Activated CD4-positive, alpha-beta memory T cell treated with anti-CD3 and anti-CD28 coated beads for 36 hours (primary cell): ENCODE measurements at regions not wholly inside any gene's neighbourhood (a gene's known extent, or its start where the extent isn't known, plus 50 kb on each side); places are given as distances from the start of the nearest gene placed in this dataset.
A peak's percentile ranks its signal among the peaks of the same experiment; 100 is the strongest.
"Not testable (repeated sequence)": the region's sequence is repeated elsewhere in the genome, so short reads cannot be mapped to it uniquely, and the experiment has no call there.

ENCODE experiments used
- CTCF ChIA-PET: fragments of 350-600 bp; sonication (Branson Sonifier 250); formaldehyde crosslinking; loops from one replicate; lab custom pipeline; 2021; ENCODE audit warnings: antibody characterized with exemption, inconsistent platforms; lab: Charles Lee
- POLR2A ChIA-PET: fragments of 350-600 bp; sonication (Branson Sonifier 250); formaldehyde crosslinking; loops from one replicate; lab custom pipeline; 2021; ENCODE audit warnings: antibody characterized with exemption; lab: Charles Lee
- DNase-seq: peaks from one replicate; pipeline ENCODE4 v3.0.0-alpha.2; 2020
- H3K27ac Mint-ChIP-seq: one replicate; pipeline ENCODE4 v1.8.0; 2021; ENCODE audit warnings: mixed read lengths
- H3K27me3 Mint-ChIP-seq: one replicate; pipeline ENCODE4 v1.8.0; 2021; ENCODE audit warnings: mixed read lengths
- H3K36me3 Mint-ChIP-seq: one replicate; pipeline ENCODE4 v1.8.0; 2021; ENCODE audit warnings: mixed read lengths
- H3K4me1 Mint-ChIP-seq: one replicate; pipeline ENCODE4 v1.8.0; 2021; ENCODE audit warnings: low read depth, mixed read lengths
- H3K4me3 Mint-ChIP-seq: one replicate; pipeline ENCODE4 v1.8.0; 2021; ENCODE audit warnings: mild to moderate bottlenecking, mixed read lengths
- H3K9me3 Mint-ChIP-seq: one replicate; pipeline ENCODE4 v1.8.0; 2021; ENCODE audit warnings: mixed read lengths
- intact Hi-C: fragments of 100-400 bp; cut with micrococcal nuclease; formaldehyde crosslinking; loops from one replicate; pipeline ENCODE4 v1.15.1; 2023

DNA sequence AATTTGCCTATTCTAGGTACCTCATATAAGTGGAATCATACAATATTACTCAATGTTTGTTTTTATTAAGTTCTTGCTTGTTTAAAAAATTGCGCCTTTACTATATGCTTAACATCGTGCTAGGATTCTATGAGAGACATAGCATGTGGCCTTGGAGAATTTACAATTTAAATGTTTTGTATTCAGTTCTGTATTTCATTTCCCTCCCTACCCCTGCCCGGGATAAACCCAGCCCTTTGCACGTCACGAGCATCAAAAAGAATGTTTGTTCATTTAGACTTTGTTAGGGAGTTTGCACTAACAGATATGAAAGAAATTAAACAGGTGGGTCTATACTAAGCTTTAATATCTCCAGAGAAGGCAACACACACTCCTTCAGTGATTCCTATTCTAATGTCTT is 75.7 kb downstream of the C18orf54 start:
- no peak overlapping the region for H3K27ac Mint-ChIP-seq
- peaks cover 3% of the 10 kb centered on the region for H3K27me3 Mint-ChIP-seq
- H3K36me3 Mint-ChIP-seq, result no peaks in the 10 kb centered on the region
- ChIA-PET POLR2A (no interaction called here), CTCF (no interaction called here)
- no peaks in the 10 kb centered on the region for H3K9me3 Mint-ChIP-seq
- no peak overlapping the region for H3K4me3 Mint-ChIP-seq
- intact Hi-C loops, result no loop called here
- DNase-seq, result no peak
- no peaks in the 10 kb centered on the region for H3K4me1 Mint-ChIP-seq

- ChIA-PET POLR2A (no interaction called here), CTCF (no interaction called here)
- no peak for DNase-seq
- no peaks in the 10 kb centered on the region for H3K9me3 Mint-ChIP-seq
- no peak overlapping the region for H3K27ac Mint-ChIP-seq
- no peak overlapping the region for H3K4me3 Mint-ChIP-seq
- H3K36me3 Mint-ChIP-seq, result no peaks in the 10 kb centered on the region
- H3K27me3 Mint-ChIP-seq, result peaks cover 7% of the 10 kb centered on the region
- no peaks in the 10 kb centered on the region for H3K4me1 Mint-ChIP-seq
- intact Hi-C loops, result no loop called here
Observed at GRCh38 chr18:54433857-54434256, 76.2 kb downstream of the C18orf54 start.

DNA sequence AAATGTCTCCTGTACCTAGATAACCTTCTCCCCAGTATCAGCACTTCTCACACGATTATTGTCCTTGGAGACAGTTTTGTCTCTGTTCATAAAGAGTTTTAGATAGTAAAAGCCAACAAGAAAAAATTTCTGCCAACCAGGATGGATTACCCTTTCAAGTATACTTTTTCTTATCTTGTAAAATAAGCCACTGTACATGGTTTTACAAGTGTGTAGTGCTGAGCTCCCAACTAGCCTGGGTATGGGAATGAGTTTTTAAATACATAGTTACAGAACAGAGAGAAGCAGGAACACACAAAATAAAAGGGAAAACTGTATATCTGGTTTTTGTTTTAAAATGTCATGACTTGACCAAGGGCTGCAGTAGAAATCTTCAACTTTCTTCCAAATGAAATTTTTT is 76.7 kb downstream of the C18orf54 start:
- Mint-ChIP-seq H3K36me3 (no peaks in the 10 kb centered on the region), H3K27ac (no peak overlapping the region), H3K9me3 (no peaks in the 10 kb centered on the region), H3K27me3 (peaks cover 9% of the 10 kb centered on the region), H3K4me3 (no peak overlapping the region), H3K4me1 (no peaks in the 10 kb centered on the region)
- CTCF ChIA-PET, result no interaction called here
- intact Hi-C loops, result no loop called here
- POLR2A ChIA-PET, result no interaction called here
- no peak for DNase-seq

GRCh38 chr18:54436501-54436900 is 78.8 kb downstream of the C18orf54 start:
- intact Hi-C loops, result no loop called here
- no peak overlapping the region for H3K27ac Mint-ChIP-seq
- no peaks in the 10 kb centered on the region for H3K36me3 Mint-ChIP-seq
- H3K9me3 Mint-ChIP-seq, result no peaks in the 10 kb centered on the region
- POLR2A ChIA-PET, result interaction anchor here (0.6 kb wide), 1 partner anchor 348 kb away, joined by 3 read pairs; no protein-coding TSS in a partner anchor
- CTCF ChIA-PET, result interaction anchor here (1.4 kb wide), 1 partner anchor 234 kb away, joined by 3 read pairs; no protein-coding TSS in a partner anchor
- DNase-seq, result no peak
- peaks cover 15% of the 10 kb centered on the region for H3K27me3 Mint-ChIP-seq
- no peaks in the 10 kb centered on the region for H3K4me1 Mint-ChIP-seq
- H3K4me3 Mint-ChIP-seq, result no peak overlapping the region

GRCh38 chr18:54440292-54440691 is 82.6 kb downstream of the C18orf54 start:
- intact Hi-C loops, result no loop called here

GRCh38 chr18:54444319-54444914 is 86.7 kb downstream of the C18orf54 start:
- H3K27me3 Mint-ChIP-seq, result peaks cover 17% of the 10 kb centered on the region
- H3K9me3 Mint-ChIP-seq, result no peaks in the 10 kb centered on the region
- ChIA-PET CTCF (interaction anchor here (0.6 to 2.1 kb wide), 14 partner anchors 10 to 560 kb away, joined by 3 to 30 read pairs (median 4); no protein-coding TSS in a partner anchor), POLR2A (no interaction called here)
- H3K27ac Mint-ChIP-seq, result no peak overlapping the region
- H3K4me3 Mint-ChIP-seq, result no peak overlapping the region
- no peaks in the 10 kb centered on the region for H3K36me3 Mint-ChIP-seq
- H3K4me1 Mint-ChIP-seq, result no peaks in the 10 kb centered on the region
- intact Hi-C loops, result loop anchor here (1.0 kb wide), 1 partner anchor 227 kb away; no protein-coding TSS in a partner anchor
- peak; percentile 65 for DNase-seq

More at GRCh38 chr18:54440292-54440691, 82.6 kb downstream of the C18orf54 start:
- H3K36me3 Mint-ChIP-seq, result no peaks in the 10 kb centered on the region
- H3K4me1 Mint-ChIP-seq, result no peaks in the 10 kb centered on the region
- DNase-seq, result no peak
- H3K27ac Mint-ChIP-seq, result no peak overlapping the region
- H3K9me3 Mint-ChIP-seq, result no peaks in the 10 kb centered on the region
- peaks cover 21% of the 10 kb centered on the region for H3K27me3 Mint-ChIP-seq
- ChIA-PET CTCF (no interaction called here), POLR2A (no interaction called here)
- H3K4me3 Mint-ChIP-seq, result no peak overlapping the region

DNA sequence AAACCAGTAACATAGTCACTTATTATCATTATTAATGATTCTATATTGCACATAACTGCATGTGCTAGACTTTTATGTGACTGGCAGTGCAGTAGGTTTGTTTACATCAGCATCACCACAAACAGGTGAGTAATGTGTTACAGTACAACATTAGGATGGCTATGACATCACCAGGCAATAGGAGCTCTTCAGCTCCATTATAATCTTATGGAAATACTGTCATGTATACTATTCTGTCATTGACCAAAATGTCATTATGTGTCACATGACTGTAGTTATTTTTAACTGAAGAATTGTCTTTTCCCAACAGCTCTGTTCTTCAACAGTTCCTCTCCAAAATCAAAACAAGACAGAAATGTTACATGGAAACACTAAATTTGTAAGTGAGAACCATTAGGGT is 96.3 kb downstream of the C18orf54 start:
- Mint-ChIP-seq H3K36me3 (no peaks in the 10 kb centered on the region), H3K9me3 (no peaks in the 10 kb centered on the region), H3K4me3 (no peak overlapping the region), H3K27ac (no peak overlapping the region), H3K4me1 (no peaks in the 10 kb centered on the region), H3K27me3 (peaks cover 11% of the 10 kb centered on the region)
- intact Hi-C loops, result no loop called here
- DNase-seq, result no peak
- POLR2A ChIA-PET, result no interaction called here
- CTCF ChIA-PET, result interaction anchor here (1.0 kb wide), 1 partner anchor 9 kb away, joined by 4 read pairs; no protein-coding TSS in a partner anchor

DNA sequence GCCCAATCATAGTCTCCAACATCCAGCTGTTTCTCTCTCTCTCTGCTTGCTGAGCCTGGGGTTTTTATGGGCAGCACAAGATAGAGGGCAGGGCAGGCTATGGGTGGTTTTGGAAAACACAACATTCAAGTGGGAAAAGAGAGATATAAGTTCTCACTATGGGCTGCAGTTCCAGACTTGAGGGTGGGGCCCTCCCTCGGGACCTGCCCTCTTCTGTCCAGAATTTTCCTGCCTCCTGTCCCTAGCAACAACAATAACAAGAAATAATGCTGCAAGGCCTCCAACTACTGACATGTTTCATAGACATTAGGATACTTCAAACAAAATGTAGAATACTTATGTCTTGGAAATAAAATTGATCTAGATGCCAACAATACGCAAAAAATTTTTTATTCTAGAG is 107.8 kb downstream of the C18orf54 start:
- DNase-seq, result no peak
- no peaks in the 10 kb centered on the region for H3K4me1 Mint-ChIP-seq
- no peaks in the 10 kb centered on the region for H3K36me3 Mint-ChIP-seq
- H3K9me3 Mint-ChIP-seq, result peaks cover 3% of the 10 kb centered on the region
- no peak overlapping the region for H3K27ac Mint-ChIP-seq
- peaks cover 6% of the 10 kb centered on the region for H3K27me3 Mint-ChIP-seq
- no peak overlapping the region for H3K4me3 Mint-ChIP-seq
- ChIA-PET CTCF (no interaction called here), POLR2A (no interaction called here)
- intact Hi-C loops, result no loop called here

- DNase-seq, result no peak
- intact Hi-C loops, result no loop called here
- Mint-ChIP-seq H3K4me3 (no peak overlapping the region), H3K9me3 (peaks cover 3% of the 10 kb centered on the region), H3K4me1 (no peaks in the 10 kb centered on the region), H3K27ac (no peak overlapping the region), H3K27me3 (peaks cover 7% of the 10 kb centered on the region), H3K36me3 (no peaks in the 10 kb centered on the region)
- ChIA-PET POLR2A (no interaction called here), CTCF (no interaction called here)
Observed at GRCh38 chr18:54466248-54467005, 108.7 kb downstream of the C18orf54 start.

DNA sequence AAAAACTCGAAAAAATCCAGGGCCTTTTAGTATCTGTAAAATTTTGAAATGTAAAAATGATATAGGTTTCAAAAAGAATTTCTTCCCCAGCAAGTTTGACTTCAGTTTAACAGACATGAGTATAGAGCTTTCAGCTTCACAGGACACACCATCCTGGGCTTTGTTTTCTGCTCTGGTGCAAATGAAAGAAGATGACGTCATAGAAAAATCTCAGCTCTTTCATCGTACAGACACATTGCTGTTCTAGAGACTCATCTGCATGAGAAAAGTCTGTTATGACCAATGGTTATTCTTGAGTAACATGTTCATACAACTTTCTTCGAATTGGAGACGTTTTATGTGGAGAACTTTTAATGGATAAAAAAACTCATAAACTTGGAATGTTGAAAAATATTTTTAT is 111.7 kb upstream of the DYNAP start:
- no peaks in the 10 kb centered on the region for H3K9me3 Mint-ChIP-seq
- ChIA-PET CTCF (no interaction called here), POLR2A (no interaction called here)
- DNase-seq, result no peak
- H3K27me3 Mint-ChIP-seq, result peaks cover 6% of the 10 kb centered on the region
- H3K4me1 Mint-ChIP-seq, result no peaks in the 10 kb centered on the region
- intact Hi-C loops, result no loop called here
- no peak overlapping the region for H3K27ac Mint-ChIP-seq
- H3K4me3 Mint-ChIP-seq, result no peak overlapping the region
- H3K36me3 Mint-ChIP-seq, result no peaks in the 10 kb centered on the region

GRCh38 chr18:54480616-54481015 is 110.4 kb upstream of the DYNAP start:
- no peak for DNase-seq
- POLR2A ChIA-PET, result no interaction called here
- H3K36me3 Mint-ChIP-seq, result no peaks in the 10 kb centered on the region
- intact Hi-C loops, result no loop called here
- no peaks in the 10 kb centered on the region for H3K9me3 Mint-ChIP-seq
- H3K27ac Mint-ChIP-seq, result no peak overlapping the region
- H3K4me1 Mint-ChIP-seq, result no peaks in the 10 kb centered on the region
- H3K4me3 Mint-ChIP-seq, result no peak overlapping the region
- CTCF ChIA-PET, result no interaction called here
- H3K27me3 Mint-ChIP-seq, result peaks cover 6% of the 10 kb centered on the region

DNA sequence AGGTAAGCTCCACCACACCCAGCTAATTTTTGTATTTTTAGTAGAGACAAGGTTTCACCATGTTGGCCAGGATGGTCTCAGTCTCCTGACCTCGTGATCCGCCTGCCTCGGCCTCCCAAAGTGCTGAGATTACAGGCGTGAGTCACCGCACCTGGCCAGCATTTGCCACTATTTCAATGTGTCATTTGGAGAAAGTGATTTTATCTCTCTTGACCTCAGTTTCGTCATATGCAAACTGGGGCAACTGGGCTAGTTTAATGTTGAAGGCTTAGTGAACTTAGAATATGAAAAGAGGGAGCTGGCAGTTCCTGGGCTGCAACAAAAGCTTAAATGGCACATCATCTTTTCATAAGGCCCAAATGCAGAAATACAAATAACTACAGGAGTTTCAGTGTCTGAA is 88.6 kb upstream of the DYNAP start:
- H3K36me3 Mint-ChIP-seq, POLR2A ChIA-PET, intact Hi-C loops, H3K4me3 Mint-ChIP-seq, H3K4me1 Mint-ChIP-seq, DNase-seq, H3K27ac Mint-ChIP-seq, H3K9me3 Mint-ChIP-seq, CTCF ChIA-PET, H3K27me3 Mint-ChIP-seq: not testable (repeated sequence)
